AG10803 (cell line): ENCODE measurements at regions not wholly inside any gene's neighbourhood (a gene's known extent, or its start where the extent isn't known, plus 50 kb on each side); places are given as distances from the start of the nearest gene placed in this dataset.

Experiments used
- DNase-seq: peaks from one replicate; pipeline ENCODE4 v3.0.0; 2010; ENCODE audit warnings: low read depth
- H3K4me3 ChIP-seq: 2 replicates; pipeline ENCODE4 v1.5.1; 2011; ENCODE audit warnings: mild to moderate bottlenecking, low read length, control low read depth
- TF ChIP-seq, protein P1 (sequence below): conservative IDR thresholded peaks from 2 replicates; pipeline ENCODE4 v1.5.1; 2011; ENCODE audit warnings: mild to moderate bottlenecking, low read length, control low read depth, inconsistent platforms

DNA sequence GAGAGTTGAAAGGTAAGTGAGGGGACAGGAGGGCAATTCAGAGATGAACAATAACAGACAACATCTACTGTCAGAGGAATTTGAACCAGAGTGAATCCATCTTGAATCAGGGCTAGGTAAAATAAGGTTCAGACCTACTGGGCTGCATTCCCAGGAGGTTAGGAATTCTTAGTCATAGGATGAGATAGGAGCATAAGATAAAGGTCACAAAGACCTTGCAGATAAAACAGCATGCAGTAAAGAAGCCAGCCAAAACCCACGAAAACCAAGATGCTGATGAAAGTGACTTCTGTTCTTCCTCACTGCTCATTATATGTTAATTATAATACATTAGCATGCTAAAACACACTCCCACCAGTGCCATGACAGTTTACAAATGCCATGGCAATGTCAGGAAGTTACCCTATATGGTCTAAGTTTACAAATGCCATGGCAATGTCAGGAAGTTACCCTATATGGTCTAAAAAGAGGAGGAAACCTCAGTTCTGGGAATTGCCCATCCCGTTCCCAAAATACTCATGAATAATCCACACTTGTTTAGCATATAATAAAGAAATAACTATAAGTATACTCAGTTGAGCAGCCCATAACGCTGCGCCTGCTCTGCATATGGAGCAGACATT lies 248.5 kb downstream of the HAO1 start:
- no peak overlapping the region for H3K4me3 ChIP-seq
- TF ChIP-seq, protein P1, sequence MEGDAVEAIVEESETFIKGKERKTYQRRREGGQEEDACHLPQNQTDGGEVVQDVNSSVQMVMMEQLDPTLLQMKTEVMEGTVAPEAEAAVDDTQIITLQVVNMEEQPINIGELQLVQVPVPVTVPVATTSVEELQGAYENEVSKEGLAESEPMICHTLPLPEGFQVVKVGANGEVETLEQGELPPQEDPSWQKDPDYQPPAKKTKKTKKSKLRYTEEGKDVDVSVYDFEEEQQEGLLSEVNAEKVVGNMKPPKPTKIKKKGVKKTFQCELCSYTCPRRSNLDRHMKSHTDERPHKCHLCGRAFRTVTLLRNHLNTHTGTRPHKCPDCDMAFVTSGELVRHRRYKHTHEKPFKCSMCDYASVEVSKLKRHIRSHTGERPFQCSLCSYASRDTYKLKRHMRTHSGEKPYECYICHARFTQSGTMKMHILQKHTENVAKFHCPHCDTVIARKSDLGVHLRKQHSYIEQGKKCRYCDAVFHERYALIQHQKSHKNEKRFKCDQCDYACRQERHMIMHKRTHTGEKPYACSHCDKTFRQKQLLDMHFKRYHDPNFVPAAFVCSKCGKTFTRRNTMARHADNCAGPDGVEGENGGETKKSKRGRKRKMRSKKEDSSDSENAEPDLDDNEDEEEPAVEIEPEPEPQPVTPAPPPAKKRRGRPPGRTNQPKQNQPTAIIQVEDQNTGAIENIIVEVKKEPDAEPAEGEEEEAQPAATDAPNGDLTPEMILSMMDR, result no peak
- DNase-seq, result no peak

DNA sequence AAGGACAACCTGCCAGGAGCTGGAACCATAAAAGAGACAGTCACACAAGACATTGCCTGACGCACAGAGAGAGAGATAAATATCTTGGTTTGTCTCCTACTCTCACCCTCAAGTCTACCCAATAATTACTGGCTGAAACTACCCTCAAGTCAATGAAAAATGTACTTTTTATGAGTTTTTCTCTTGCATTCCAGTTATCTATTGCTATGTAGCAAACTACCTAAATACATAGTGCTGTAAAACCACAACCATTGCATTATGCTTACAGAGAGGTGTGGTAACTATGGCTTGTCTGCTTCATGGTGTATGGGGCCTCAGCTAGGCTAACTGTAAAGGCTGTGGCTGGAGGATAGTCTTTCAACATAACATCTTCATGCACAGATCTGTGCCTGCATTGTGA lies 247.8 kb downstream of the HAO1 start:
- no peak for DNase-seq
- TF ChIP-seq, protein P1, result no peak
- no peak overlapping the region for H3K4me3 ChIP-seq

DNA sequence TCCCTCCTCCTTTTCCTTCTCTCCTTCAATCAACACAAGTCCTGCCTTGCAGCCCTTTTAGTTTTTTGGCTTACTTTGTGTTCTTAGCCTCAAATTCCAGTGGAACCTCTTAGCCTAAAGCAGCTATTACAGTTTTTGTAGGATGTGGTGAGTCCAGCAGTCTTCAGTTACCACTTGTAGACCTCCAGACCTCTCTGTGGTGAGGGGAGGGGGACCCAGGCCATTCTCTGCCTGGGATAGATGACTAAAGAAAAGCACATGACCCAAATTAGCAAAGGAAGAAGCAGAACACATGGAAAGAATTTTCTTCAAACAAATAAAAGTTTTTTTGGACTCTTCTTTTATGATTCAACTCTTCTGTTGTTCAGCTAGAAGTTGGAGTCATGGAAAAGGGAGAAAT lies 246.5 kb downstream of the HAO1 start:
- no peak overlapping the region for H3K4me3 ChIP-seq
- TF ChIP-seq, protein P1, result no peak
- DNase-seq, result peak; percentile 48

DNA sequence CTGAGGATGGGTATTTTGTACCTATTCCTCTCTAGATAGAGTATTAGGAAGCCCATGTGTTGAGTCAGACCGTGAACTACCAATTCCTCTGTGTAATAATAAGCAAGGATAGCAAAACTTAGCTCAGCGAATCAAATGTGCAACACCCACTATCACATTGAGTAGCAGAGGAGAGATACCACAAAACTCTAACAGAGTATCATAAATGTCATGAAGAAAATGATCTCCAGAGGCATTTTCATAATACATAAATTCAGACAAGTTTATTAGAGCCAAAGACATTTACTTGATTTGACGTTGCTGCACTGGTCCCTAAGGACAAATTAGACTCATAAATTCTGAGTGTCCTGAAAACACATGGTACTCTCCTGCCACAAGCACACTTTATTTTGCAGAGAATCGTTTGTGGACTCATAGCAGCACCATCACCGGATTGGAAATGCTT lies 245.2 kb downstream of the HAO1 start:
- peak; percentile 42 for DNase-seq
- TF ChIP-seq, protein P1, result no peak
- no peak overlapping the region for H3K4me3 ChIP-seq

DNA sequence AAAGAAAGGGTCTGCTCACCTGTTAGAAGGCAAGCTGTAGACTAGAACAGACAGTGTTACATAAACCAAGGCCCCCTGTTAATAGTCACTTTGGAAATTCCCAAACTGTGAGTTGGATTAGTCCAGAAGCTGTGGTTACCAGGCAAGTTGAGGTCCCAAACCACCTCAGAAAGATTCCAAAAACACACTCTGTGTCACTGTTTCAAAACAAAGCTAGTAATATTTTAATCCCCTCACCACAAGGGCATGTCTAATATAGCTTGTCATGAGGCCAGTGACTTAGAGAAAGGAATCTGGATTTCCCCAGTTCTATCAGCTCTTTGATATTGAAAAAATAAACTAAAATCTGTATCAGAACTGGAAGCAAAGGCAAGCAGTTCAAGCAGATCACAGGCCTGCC lies 244.6 kb downstream of the HAO1 start:
- peak; percentile 69 for DNase-seq
- H3K4me3 ChIP-seq, result no peak overlapping the region
- TF ChIP-seq, protein P1, result no peak

DNA sequence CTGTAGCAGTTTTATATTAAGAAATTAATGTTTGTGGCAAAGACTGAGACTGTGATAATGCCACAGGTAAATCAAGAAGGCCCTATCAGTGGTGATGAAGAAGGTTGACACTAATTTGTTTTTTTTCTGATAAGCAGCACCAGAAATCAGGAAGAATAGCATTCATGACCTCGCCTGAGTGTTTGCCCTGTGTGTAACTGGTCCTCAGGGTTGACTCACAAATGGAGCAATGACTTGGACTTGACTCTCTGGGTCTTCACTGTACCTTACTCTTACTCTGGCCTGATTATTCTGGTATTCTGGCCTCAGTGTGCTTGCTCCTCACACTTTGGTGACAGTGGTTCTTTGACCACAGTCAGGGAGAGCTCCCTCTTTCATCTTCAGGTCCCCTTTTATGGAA lies 243.9 kb downstream of the HAO1 start:
- DNase-seq, result no peak
- TF ChIP-seq, protein P1, result no peak
- no peak overlapping the region for H3K4me3 ChIP-seq

DNA sequence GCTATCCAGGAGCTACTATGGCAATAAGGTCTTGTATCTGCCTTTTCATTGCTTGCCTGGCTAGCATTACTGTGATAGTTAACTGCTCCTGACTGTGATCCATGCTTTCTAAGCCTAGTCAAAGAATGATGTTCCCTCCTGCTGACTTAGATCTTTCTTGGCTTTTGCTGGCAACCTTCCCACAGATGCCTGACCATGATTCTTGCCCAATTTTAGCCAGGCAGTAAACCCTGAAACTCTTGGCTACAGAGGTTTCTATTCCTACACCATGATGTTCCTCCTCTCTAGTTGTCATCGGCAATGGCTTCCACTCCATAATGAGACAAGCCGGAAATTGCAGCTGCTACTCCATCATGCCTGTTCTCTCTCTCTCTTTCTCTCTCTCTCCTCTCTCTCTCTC lies 238.1 kb downstream of the HAO1 start:
- no peak overlapping the region for H3K4me3 ChIP-seq
- TF ChIP-seq, protein P1, result no peak
- DNase-seq, result no peak
